Neural crest cell (in vitro differentiated cells): ENCODE measurements at regions not wholly inside any gene's neighbourhood (a gene's known extent, or its start where the extent isn't known, plus 50 kb on each side); places are given as distances from the start of the nearest gene placed in this dataset.

Experiments used
- DNase-seq: peaks from one replicate; pipeline ENCODE4 v3.0.0; 2021; ENCODE audit warnings: low read depth, mixed read lengths, low spot score
- H3K27ac Mint-ChIP-seq: one replicate; pipeline ENCODE4 v1.8.0; 2021; ENCODE audit warnings: mild to moderate bottlenecking, mixed read lengths; ENCODE audit not compliant: unreplicated experiment
- H3K27me3 Mint-ChIP-seq: 2 replicates; pipeline ENCODE4 v1.8.0; 2021; ENCODE audit warnings: low read depth, mild to moderate bottlenecking, mixed read lengths
- H3K36me3 Mint-ChIP-seq: 2 replicates; pipeline ENCODE4 v1.8.0; 2021; ENCODE audit warnings: low read depth, mild to moderate bottlenecking, mixed read lengths
- H3K4me1 Mint-ChIP-seq: 2 replicates; pipeline ENCODE4 v1.8.0; 2021; ENCODE audit warnings: mixed read lengths
- H3K4me3 Mint-ChIP-seq: one replicate; pipeline ENCODE4 v1.8.0; 2021; ENCODE audit warnings: mild to moderate bottlenecking, mixed read lengths
- H3K9me3 Mint-ChIP-seq: 2 replicates; pipeline ENCODE4 v1.8.0; 2021; ENCODE audit warnings: mixed read lengths
- TF ChIP-seq, protein P1 (sequence below): fragments of 200-600 bp; sonication (generic); conservative IDR thresholded peaks from 2 replicates; pipeline ENCODE4 v1.5.0; 2021; ENCODE audit warnings: antibody characterized with exemption, mild to moderate bottlenecking

DNA sequence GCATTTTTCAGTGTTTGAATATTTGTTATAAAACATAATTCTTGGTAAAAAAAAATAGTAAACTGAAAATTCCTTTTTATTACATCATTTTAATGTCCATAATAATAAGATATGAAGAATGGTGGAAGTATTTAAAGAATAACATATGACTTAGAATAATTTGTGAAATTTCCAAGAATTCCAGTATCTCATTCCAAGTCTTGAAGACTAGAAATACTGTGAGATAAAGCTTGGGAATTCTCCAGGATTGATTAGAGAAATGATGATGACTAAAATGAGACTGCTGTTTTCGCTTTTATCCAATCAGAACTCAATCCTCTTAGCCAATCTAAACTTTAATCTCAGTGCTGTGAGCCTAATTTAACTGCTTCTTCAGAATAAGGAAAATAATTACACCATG, 184.2 kb upstream of the HCCS start:
- no peak overlapping the region for H3K27ac Mint-ChIP-seq
- no peaks in the 10 kb centered on the region for H3K4me1 Mint-ChIP-seq
- H3K9me3 Mint-ChIP-seq = peaks cover 18% of the 10 kb centered on the region
- no peaks in the 10 kb centered on the region for H3K27me3 Mint-ChIP-seq
- no peak for DNase-seq
- peaks cover 3% of the 10 kb centered on the region for H3K36me3 Mint-ChIP-seq
- TF ChIP-seq, protein P1, sequence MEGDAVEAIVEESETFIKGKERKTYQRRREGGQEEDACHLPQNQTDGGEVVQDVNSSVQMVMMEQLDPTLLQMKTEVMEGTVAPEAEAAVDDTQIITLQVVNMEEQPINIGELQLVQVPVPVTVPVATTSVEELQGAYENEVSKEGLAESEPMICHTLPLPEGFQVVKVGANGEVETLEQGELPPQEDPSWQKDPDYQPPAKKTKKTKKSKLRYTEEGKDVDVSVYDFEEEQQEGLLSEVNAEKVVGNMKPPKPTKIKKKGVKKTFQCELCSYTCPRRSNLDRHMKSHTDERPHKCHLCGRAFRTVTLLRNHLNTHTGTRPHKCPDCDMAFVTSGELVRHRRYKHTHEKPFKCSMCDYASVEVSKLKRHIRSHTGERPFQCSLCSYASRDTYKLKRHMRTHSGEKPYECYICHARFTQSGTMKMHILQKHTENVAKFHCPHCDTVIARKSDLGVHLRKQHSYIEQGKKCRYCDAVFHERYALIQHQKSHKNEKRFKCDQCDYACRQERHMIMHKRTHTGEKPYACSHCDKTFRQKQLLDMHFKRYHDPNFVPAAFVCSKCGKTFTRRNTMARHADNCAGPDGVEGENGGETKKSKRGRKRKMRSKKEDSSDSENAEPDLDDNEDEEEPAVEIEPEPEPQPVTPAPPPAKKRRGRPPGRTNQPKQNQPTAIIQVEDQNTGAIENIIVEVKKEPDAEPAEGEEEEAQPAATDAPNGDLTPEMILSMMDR = no peak
- no peak overlapping the region for H3K4me3 Mint-ChIP-seq

DNA sequence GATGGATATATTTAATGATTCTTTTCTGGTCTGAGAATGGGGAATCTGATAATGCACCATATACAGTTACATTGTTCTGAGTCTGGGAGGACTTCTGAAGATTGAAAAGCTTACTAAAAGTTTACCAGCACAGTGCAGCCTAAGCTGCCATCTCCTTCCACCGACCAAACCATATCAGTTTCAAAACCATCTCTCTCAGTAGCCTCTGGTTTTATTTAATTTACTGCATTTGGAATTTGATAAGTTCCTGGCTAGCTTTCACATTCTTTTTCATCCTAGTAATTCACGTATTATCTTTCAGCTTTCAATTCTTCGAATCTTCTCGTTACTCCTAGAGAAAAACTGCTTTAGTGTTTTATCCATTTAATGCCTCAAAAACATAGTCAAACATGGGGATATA, 181.4 kb upstream of the HCCS start:
- H3K4me3 Mint-ChIP-seq = no peak overlapping the region
- H3K4me1 Mint-ChIP-seq = no peaks in the 10 kb centered on the region
- TF ChIP-seq, protein P1 = no peak
- no peak overlapping the region for H3K27ac Mint-ChIP-seq
- DNase-seq = no peak
- H3K27me3 Mint-ChIP-seq = no peaks in the 10 kb centered on the region
- peaks cover 14% of the 10 kb centered on the region for H3K9me3 Mint-ChIP-seq
- peaks cover 3% of the 10 kb centered on the region for H3K36me3 Mint-ChIP-seq

DNA sequence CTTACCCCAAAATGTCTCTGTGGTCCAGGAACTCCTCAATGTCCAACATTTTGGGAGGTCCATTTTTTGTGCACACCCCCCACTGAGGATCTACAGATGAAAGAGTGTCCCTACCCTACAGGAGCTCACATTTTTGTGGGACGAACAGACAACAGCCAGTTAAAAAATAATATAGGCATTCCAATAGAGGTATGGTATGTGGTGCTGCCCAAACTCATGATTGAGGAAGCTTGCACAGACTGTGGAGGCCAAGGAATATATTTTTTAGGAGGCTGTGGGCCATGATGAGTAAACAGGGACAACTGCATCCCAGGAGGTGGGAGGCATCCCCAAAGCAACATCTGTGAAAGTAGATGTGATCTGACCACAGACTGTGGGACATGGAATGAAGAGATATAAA, 181.0 kb upstream of the HCCS start:
- DNase-seq = no peak
- Mint-ChIP-seq H3K9me3 (peaks cover 14% of the 10 kb centered on the region), H3K4me1 (no peaks in the 10 kb centered on the region), H3K4me3 (no peak overlapping the region), H3K27me3 (no peaks in the 10 kb centered on the region), H3K36me3 (peaks cover 2% of the 10 kb centered on the region), H3K27ac (no peak overlapping the region)
- TF ChIP-seq, protein P1 = no peak

DNA sequence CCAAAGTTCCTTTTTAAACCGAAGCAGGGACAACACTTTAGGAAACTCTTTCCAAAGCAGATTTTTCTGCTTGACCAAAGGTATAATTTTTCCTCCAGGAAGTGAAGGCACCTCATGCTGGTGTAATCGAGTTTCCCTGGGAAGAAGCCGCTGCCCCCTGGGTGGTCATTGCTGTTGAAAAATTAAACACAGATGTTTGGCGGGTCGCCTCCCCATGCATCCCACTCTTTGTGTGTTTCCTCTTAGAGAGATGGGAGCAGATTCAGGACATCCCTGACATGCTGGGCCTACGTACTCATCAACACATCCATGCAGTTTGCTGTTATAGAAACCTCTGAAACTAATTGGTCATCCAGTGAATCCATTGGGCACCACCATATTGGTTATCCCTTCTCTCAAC, 179.2 kb upstream of the HCCS start:
- TF ChIP-seq, protein P1 = no peak
- Mint-ChIP-seq H3K9me3 (peaks cover 11% of the 10 kb centered on the region), H3K27ac (no peak overlapping the region), H3K4me1 (no peaks in the 10 kb centered on the region), H3K36me3 (peaks cover 2% of the 10 kb centered on the region), H3K4me3 (no peak overlapping the region), H3K27me3 (no peaks in the 10 kb centered on the region)
- no peak for DNase-seq

DNA sequence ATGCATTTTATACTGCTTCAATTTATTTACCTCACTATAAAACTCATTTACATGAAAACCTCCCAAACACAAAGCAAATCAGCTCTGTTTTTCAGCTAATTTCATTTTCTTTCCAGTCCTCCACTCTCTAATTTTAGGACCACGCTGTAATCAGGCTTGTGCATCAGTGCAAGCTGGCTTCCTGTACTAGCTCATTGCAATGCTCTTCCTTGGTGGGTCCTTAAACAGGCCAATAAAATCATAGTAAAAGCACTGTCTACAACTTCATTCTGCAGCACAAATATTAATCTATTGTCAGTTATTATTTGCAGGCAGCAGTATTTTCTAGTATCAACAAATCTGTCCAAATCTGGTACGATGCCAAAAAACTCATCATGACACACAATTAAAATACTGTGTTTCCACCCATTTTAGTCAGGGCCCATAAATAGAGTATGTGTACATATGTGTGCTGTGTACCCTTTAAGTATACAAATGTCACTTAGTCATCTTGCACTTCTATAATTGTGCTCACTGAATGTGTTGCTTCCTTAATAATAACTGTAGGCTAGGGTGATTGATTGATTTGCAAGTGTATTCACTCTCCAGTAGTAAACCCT, 178.2 kb upstream of the HCCS start:
- Mint-ChIP-seq H3K4me1 (no peaks in the 10 kb centered on the region), H3K27ac (no peak overlapping the region), H3K27me3 (no peaks in the 10 kb centered on the region), H3K9me3 (peaks cover 11% of the 10 kb centered on the region), H3K36me3 (peaks cover 2% of the 10 kb centered on the region), H3K4me3 (no peak overlapping the region)
- TF ChIP-seq, protein P1 = no peak
- no peak for DNase-seq

DNA sequence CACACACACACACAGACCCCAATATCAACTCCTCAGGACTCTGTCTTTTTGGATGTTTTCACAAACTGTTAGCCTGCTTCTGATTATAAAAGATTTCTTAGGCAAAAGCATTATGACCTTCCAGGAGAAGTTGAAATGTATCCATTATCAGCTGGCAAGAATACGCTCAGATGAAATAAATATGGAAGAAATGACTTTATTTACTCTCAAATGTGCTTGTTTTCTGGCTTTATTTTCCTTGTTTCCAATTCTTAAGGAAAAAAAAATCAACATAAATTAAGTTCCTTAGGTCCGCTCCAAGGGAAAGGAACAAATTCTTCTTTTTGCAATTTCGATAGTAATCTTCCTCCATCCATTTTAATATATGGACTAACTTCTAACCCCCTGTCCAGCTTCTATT, 175.6 kb upstream of the HCCS start:
- peaks cover 8% of the 10 kb centered on the region for H3K9me3 Mint-ChIP-seq
- DNase-seq = no peak
- no peak overlapping the region for H3K4me3 Mint-ChIP-seq
- TF ChIP-seq, protein P1 = no peak
- H3K27ac Mint-ChIP-seq = no peak overlapping the region
- peaks cover 5% of the 10 kb centered on the region for H3K36me3 Mint-ChIP-seq
- H3K27me3 Mint-ChIP-seq = no peaks in the 10 kb centered on the region
- H3K4me1 Mint-ChIP-seq = no peaks in the 10 kb centered on the region
